ENCODE measurements at regions not wholly inside any gene's neighbourhood (a gene's known extent, or its start where the extent isn't known, plus 50 kb on each side); places are given as distances from the start of the nearest gene placed in this dataset.
"Not testable (repeated sequence)": the region's sequence is repeated elsewhere in the genome, so short reads cannot be mapped to it uniquely, and the experiment has no call there.

- TF ChIP-seq CTCF (IDR thresholded peaks at IDR 0.05) (no peak), POLR2A (IDR thresholded peaks at IDR 0.05) (no peak)
- DNase-seq: no peak
- intact Hi-C loops (cut with DNase I): no loop called here
- Histone ChIP-seq H3K4me1 (no peaks in the 10 kb centered on the region), H3K27me3 (no peaks in the 10 kb centered on the region), H3K27ac (no peak overlapping the region), H3K9me3 (no peaks in the 10 kb centered on the region), H3K36me3 (no peaks in the 10 kb centered on the region), H3K4me3 (no peak overlapping the region)
- ATAC-seq: no peak
- WGBS (ENCODE audit: insufficient coverage, low coverage, low lambda C conversion rate, missing lambda C conversion rate): 34% methylated on average over 9 of the region's 9 CpGs
These were observed 1257.2 kb downstream of the UQCRFS1 start for GRCh38 chr19:27955485-27956480.

- H3K36me3 ChIP-seq; H3K4me1 ChIP-seq; ATAC-seq; intact Hi-C loops (cut with DNase I); DNase-seq; H3K27ac ChIP-seq; H3K27me3 ChIP-seq; H3K9me3 ChIP-seq; H3K4me3 ChIP-seq: not testable (repeated sequence)
- 52% methylated on average over 4 of the region's 4 CpGs for WGBS (ENCODE audit: insufficient coverage, low coverage, low lambda C conversion rate, missing lambda C conversion rate)
These were observed 1270.3 kb downstream of the UQCRFS1 start for GRCh38 chr19:27942607-27943006.

- no peak for DNase-seq
- no peak for ATAC-seq
- Histone ChIP-seq H3K9me3 (no peaks in the 10 kb centered on the region), H3K4me3 (no peak overlapping the region), H3K4me1 (no peaks in the 10 kb centered on the region), H3K27ac (no peak overlapping the region), H3K27me3 (no peaks in the 10 kb centered on the region), H3K36me3 (no peaks in the 10 kb centered on the region)
- intact Hi-C loops (cut with DNase I): no loop called here
- WGBS (ENCODE audit: insufficient coverage, low coverage, low lambda C conversion rate, missing lambda C conversion rate): no CpG with 5 or more reads among the region's 1 CpG
- TF ChIP-seq POLR2A (IDR thresholded peaks at IDR 0.05) (no peak), CTCF (IDR thresholded peaks at IDR 0.05) (no peak)
These were observed 1276.8 kb downstream of the UQCRFS1 start for GRCh38 chr19:27936139-27936538.

- ATAC-seq: no peak
- Histone ChIP-seq H3K36me3 (no peaks in the 10 kb centered on the region), H3K4me1 (no peaks in the 10 kb centered on the region), H3K9me3 (no peaks in the 10 kb centered on the region), H3K27me3 (no peaks in the 10 kb centered on the region), H3K27ac (no peak overlapping the region), H3K4me3 (no peak overlapping the region)
- TF ChIP-seq CTCF (IDR thresholded peaks at IDR 0.05): no peak
- TF ChIP-seq POLR2A (IDR thresholded peaks at IDR 0.05): no peak
- intact Hi-C loops (cut with DNase I): no loop called here
- DNase-seq: no peak
These were observed 1277.3 kb downstream of the UQCRFS1 start for GRCh38 chr19:27935669-27936068.

GRCh38 chr19:27929399-27929798 lies 1283.6 kb downstream of the UQCRFS1 start:
- intact Hi-C loops (cut with DNase I): no loop called here
- no peak for TF ChIP-seq CTCF (IDR thresholded peaks at IDR 0.05)
- no peak for TF ChIP-seq POLR2A (IDR thresholded peaks at IDR 0.05)
- WGBS (ENCODE audit: insufficient coverage, low coverage, low lambda C conversion rate, missing lambda C conversion rate): 39% methylated on average over 3 of the region's 3 CpGs

More at GRCh38 chr19:27929399-27929798, 1283.6 kb downstream of the UQCRFS1 start:
- no peak overlapping the region for H3K27ac ChIP-seq
- DNase-seq: no peak
- no peaks in the 10 kb centered on the region for H3K4me1 ChIP-seq
- H3K4me3 ChIP-seq: no peak overlapping the region
- no peaks in the 10 kb centered on the region for H3K9me3 ChIP-seq
- no peaks in the 10 kb centered on the region for H3K27me3 ChIP-seq
- ATAC-seq: no peak
- H3K36me3 ChIP-seq: no peaks in the 10 kb centered on the region
